Ishikawa (cell line): ENCODE measurements at regions not wholly inside any gene's neighbourhood (a gene's known extent, or its start where the extent isn't known, plus 50 kb on each side); places are given as distances from the start of the nearest gene placed in this dataset.

Experiments
- CEBPB ChIP-seq: IDR thresholded peaks from 2 replicates; pipeline ENCODE4 v1.6.1; 2012
- CREB1 ChIP-seq: IDR thresholded peaks from 2 replicates; pipeline ENCODE4 v1.6.1; 2012; ENCODE audit warnings: low read depth
- EGR1 ChIP-seq: IDR thresholded peaks from 2 replicates; pipeline ENCODE4 v1.6.1; 2012
- EP300 ChIP-seq: IDR thresholded peaks from 2 replicates; pipeline ENCODE4 v1.6.1; 2012; ENCODE audit warnings: borderline replicate concordance
- FOXM1 ChIP-seq: IDR thresholded peaks from 2 replicates; pipeline ENCODE4 v1.6.1; 2012; ENCODE audit warnings: low read depth, borderline replicate concordance
- MAX ChIP-seq: IDR thresholded peaks from 2 replicates; pipeline ENCODE4 v1.6.1; 2012
- NFIC ChIP-seq: IDR thresholded peaks from 2 replicates; pipeline ENCODE4 v1.6.1; 2012
- RAD21 ChIP-seq: IDR thresholded peaks from 2 replicates; pipeline ENCODE4 v1.6.1; 2012; ENCODE audit warnings: low read depth
- REST ChIP-seq: IDR thresholded peaks from 2 replicates; pipeline ENCODE4 v1.6.1; 2012; ENCODE audit warnings: low read depth, mild to moderate bottlenecking
- TAF1 ChIP-seq: IDR thresholded peaks from 2 replicates; pipeline ENCODE4 v1.6.1; 2012; ENCODE audit warnings: low read depth, mild to moderate bottlenecking
- TCF12 ChIP-seq: IDR thresholded peaks from 2 replicates; pipeline ENCODE4 v1.6.1; 2012; ENCODE audit warnings: low read depth
- TEAD4 ChIP-seq: IDR thresholded peaks from 2 replicates; pipeline ENCODE4 v1.6.1; 2012
- USF1 ChIP-seq: IDR thresholded peaks from 2 replicates; pipeline ENCODE4 v1.6.1; 2012
- YY1 ChIP-seq: IDR thresholded peaks from 2 replicates; pipeline ENCODE4 v1.6.1; 2012; ENCODE audit warnings: low read depth
- ZBTB7A ChIP-seq: IDR thresholded peaks from 2 replicates; pipeline ENCODE4 v1.6.1; 2012; ENCODE audit warnings: low read depth

GRCh38 chr20:43386878-43387277 is 70.8 kb upstream of the SRSF6 start:
- no peak for TF ChIP-seq USF1
- TF ChIP-seq CREB1, result no peak
- no peak for TF ChIP-seq FOXM1
- no peak for TF ChIP-seq EP300
- TF ChIP-seq MAX, result no peak
- no peak for TF ChIP-seq TAF1
- TF ChIP-seq ZBTB7A, result no peak
- no peak for TF ChIP-seq CEBPB
- TF ChIP-seq TEAD4, result no peak
- TF ChIP-seq YY1, result no peak
- no peak for TF ChIP-seq TCF12
- TF ChIP-seq REST, result no peak
- TF ChIP-seq NFIC, result no peak
- TF ChIP-seq RAD21, result no peak
- no peak for TF ChIP-seq EGR1

GRCh38 chr20:43385914-43386313 is 71.8 kb upstream of the SRSF6 start:
- no peak for TF ChIP-seq YY1
- no peak for TF ChIP-seq EP300
- TF ChIP-seq ZBTB7A, result no peak
- no peak for TF ChIP-seq RAD21
- no peak for TF ChIP-seq REST
- TF ChIP-seq MAX, result no peak
- no peak for TF ChIP-seq EGR1
- no peak for TF ChIP-seq TAF1
- TF ChIP-seq USF1, result no peak

GRCh38 chr20:43384101-43384940 is 73.4 kb upstream of the SRSF6 start:
- TF ChIP-seq YY1 (no peak), ZBTB7A (no peak), TCF12 (no peak), CREB1 (no peak), RAD21 (no peak), MAX (no peak), USF1 (no peak), FOXM1 (no peak), TEAD4 (no peak)

GRCh38 chr20:43383026-43383795 is 74.5 kb upstream of the SRSF6 start:
- TF ChIP-seq USF1, result no peak
- TF ChIP-seq YY1, result no peak
- TF ChIP-seq TAF1, result no peak
- TF ChIP-seq TCF12, result no peak
- no peak for TF ChIP-seq MAX
- no peak for TF ChIP-seq TEAD4
- TF ChIP-seq FOXM1, result no peak
- TF ChIP-seq EGR1, result no peak
- no peak for TF ChIP-seq ZBTB7A
- TF ChIP-seq NFIC, result no peak
- no peak for TF ChIP-seq REST
